ENCODE measurements at regions not wholly inside any gene's neighbourhood (a gene's known extent, or its start where the extent isn't known, plus 50 kb on each side); places are given as distances from the start of the nearest gene placed in this dataset.
"Not testable (repeated sequence)": the region's sequence is repeated elsewhere in the genome, so short reads cannot be mapped to it uniquely, and the experiment has no call there.

DNA sequence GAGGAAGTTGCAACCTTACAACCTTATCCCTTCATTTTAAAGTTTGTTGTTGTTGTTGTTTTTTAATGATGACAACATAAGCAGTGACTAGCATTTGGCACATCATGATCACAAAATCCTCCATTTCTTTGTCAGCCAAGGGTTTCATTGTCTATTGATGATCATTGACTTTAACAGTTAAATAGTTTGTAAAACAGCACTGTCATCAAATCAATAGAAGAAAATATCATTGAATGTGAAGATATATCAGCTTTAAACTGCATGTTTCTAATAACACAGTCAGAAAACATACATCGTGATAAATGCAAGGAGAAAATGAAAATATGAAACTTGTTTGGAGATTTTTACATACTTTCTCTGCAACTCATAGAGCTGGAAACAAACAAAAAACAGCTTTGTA is 922.3 kb upstream of the LRFN5 start:
- no peak overlapping the region for H3K27ac ChIP-seq (ENCODE audit: low read depth, low read length)
- H3K4me3 Mint-ChIP-seq: no peak overlapping the region
- H3K9me3 Mint-ChIP-seq: peaks cover under 1% of the 10 kb centered on the region
- no peaks in the 10 kb centered on the region for H3K4me1 ChIP-seq (ENCODE audit: control insufficient read depth, insufficient read depth, low read length)
- H3K9ac ChIP-seq (ENCODE audit: extremely low read depth, low read length, poor library complexity, severe bottlenecking): no peak overlapping the region
- peaks cover 2% of the 10 kb centered on the region for H3K36me3 Mint-ChIP-seq (ENCODE audit: low read depth)
- WGBS, 2 experiments (ENCODE audit: insufficient coverage in 1 of 2, insufficient read length in 1 of 2): 86% methylated on average over 1 of the region's 1 CpG; no CpG with 5 or more reads in 1 of the 2 experiments
- TF ChIP-seq, protein P1, sequence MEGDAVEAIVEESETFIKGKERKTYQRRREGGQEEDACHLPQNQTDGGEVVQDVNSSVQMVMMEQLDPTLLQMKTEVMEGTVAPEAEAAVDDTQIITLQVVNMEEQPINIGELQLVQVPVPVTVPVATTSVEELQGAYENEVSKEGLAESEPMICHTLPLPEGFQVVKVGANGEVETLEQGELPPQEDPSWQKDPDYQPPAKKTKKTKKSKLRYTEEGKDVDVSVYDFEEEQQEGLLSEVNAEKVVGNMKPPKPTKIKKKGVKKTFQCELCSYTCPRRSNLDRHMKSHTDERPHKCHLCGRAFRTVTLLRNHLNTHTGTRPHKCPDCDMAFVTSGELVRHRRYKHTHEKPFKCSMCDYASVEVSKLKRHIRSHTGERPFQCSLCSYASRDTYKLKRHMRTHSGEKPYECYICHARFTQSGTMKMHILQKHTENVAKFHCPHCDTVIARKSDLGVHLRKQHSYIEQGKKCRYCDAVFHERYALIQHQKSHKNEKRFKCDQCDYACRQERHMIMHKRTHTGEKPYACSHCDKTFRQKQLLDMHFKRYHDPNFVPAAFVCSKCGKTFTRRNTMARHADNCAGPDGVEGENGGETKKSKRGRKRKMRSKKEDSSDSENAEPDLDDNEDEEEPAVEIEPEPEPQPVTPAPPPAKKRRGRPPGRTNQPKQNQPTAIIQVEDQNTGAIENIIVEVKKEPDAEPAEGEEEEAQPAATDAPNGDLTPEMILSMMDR (conservative IDR thresholded peaks at IDR 0.05): no peak
- H3K4me3 ChIP-seq (ENCODE audit: low read length): no peak overlapping the region
- no peaks in the 10 kb centered on the region for H3K27me3 Mint-ChIP-seq (ENCODE audit: insufficient read depth)
- no peaks in the 10 kb centered on the region for H3K27me3 ChIP-seq (ENCODE audit: control insufficient read depth, insufficient read depth, low read length, poor library complexity, severe bottlenecking)
- DNase-seq: no peak
- H3K9me3 ChIP-seq (ENCODE audit: control insufficient read depth, low read length): no peaks in the 10 kb centered on the region
- H3K4me1 Mint-ChIP-seq: peaks cover 10% of the 10 kb centered on the region
- H3K36me3 ChIP-seq (ENCODE audit: control insufficient read depth, insufficient read depth, low read length): no peaks in the 10 kb centered on the region
- H3K27ac Mint-ChIP-seq: no peak overlapping the region

- H3K27ac Mint-ChIP-seq: peak overlapping the region; percentile 34
- H3K36me3 Mint-ChIP-seq (ENCODE audit: low read depth): peaks cover 4% of the 10 kb centered on the region
These were observed 924.4 kb upstream of the LRFN5 start for GRCh38 chr14:40682131-40682913.

DNA sequence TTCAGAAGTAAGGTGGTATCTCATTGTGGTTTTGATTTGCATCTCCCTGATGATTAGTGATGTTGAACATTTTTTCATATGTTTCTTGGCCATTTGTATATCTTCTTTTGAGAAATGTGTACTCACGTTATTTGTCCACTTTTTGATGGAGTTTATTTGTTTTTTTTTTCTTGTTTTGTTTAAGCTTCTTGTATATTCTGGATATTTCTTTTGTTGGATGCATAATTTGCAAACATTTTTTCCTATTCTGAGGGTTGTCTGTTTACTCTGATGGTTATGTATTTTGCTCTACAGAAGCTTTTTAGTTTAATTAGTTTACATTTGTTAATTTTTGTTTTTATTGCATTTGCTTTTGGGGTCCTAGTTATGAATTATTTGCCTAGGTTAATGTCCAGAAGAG is 927.4 kb upstream of the LRFN5 start:
- Mint-ChIP-seq H3K4me1 (peaks cover 16% of the 10 kb centered on the region), H3K36me3 (ENCODE audit: low read depth) (peaks cover 9% of the 10 kb centered on the region), H3K9me3 (peaks cover 17% of the 10 kb centered on the region), H3K4me3 (no peak overlapping the region), H3K27ac (no peak overlapping the region), H3K27me3 (ENCODE audit: insufficient read depth) (no peaks in the 10 kb centered on the region)
- Histone ChIP-seq H3K4me1 (ENCODE audit: control insufficient read depth, insufficient read depth, low read length) (no peaks in the 10 kb centered on the region), H3K4me3 (ENCODE audit: low read length) (no peak overlapping the region), H3K36me3 (ENCODE audit: control insufficient read depth, insufficient read depth, low read length) (no peaks in the 10 kb centered on the region), H3K27me3 (ENCODE audit: control insufficient read depth, insufficient read depth, low read length, poor library complexity, severe bottlenecking) (no peaks in the 10 kb centered on the region), H3K9ac (ENCODE audit: extremely low read depth, low read length, poor library complexity, severe bottlenecking) (no peak overlapping the region), H3K27ac (ENCODE audit: low read depth, low read length) (no peak overlapping the region), H3K9me3 (ENCODE audit: control insufficient read depth, low read length) (no peaks in the 10 kb centered on the region)
- TF ChIP-seq, protein P1 (conservative IDR thresholded peaks at IDR 0.05): no peak
- 100% methylated on average over 1 of the region's 1 CpG; no CpG with 5 or more reads in 1 of the 2 experiments for WGBS, 2 experiments (ENCODE audit: insufficient coverage in 1 of 2, insufficient read length in 1 of 2)
- DNase-seq: no peak

More at GRCh38 chr14:40682131-40682913, 924.4 kb upstream of the LRFN5 start:
- Histone ChIP-seq H3K9me3 (ENCODE audit: control insufficient read depth, low read length) (no peaks in the 10 kb centered on the region), H3K4me3 (ENCODE audit: low read length) (no peak overlapping the region), H3K9ac (ENCODE audit: extremely low read depth, low read length, poor library complexity, severe bottlenecking) (no peak overlapping the region), H3K27ac (ENCODE audit: low read depth, low read length) (peak overlapping the region; percentile 46), H3K36me3 (ENCODE audit: control insufficient read depth, insufficient read depth, low read length) (no peaks in the 10 kb centered on the region), H3K4me1 (ENCODE audit: control insufficient read depth, insufficient read depth, low read length) (no peaks in the 10 kb centered on the region), H3K27me3 (ENCODE audit: control insufficient read depth, insufficient read depth, low read length, poor library complexity, severe bottlenecking) (no peaks in the 10 kb centered on the region)
- Mint-ChIP-seq H3K4me3 (no peak overlapping the region), H3K9me3 (peaks cover 4% of the 10 kb centered on the region), H3K4me1 (peaks cover 12% of the 10 kb centered on the region), H3K27me3 (ENCODE audit: insufficient read depth) (no peaks in the 10 kb centered on the region)
- 78 to 95% methylated on average over 2 to 3 of the region's 3 CpGs for WGBS, 2 experiments (ENCODE audit: insufficient coverage in 1 of 2, insufficient read length in 1 of 2)
- TF ChIP-seq, protein P1 (conservative IDR thresholded peaks at IDR 0.05): no peak
- DNase-seq: no peak

- not testable (repeated sequence) for H3K4me3 Mint-ChIP-seq; H3K27ac ChIP-seq (ENCODE audit: low read depth, low read length)
- H3K9me3 Mint-ChIP-seq: peaks cover 19% of the 10 kb centered on the region
These were observed 929.5 kb upstream of the LRFN5 start for GRCh38 chr14:40677206-40677605.

More at GRCh38 chr14:40677206-40677605, 929.5 kb upstream of the LRFN5 start:
- not testable (repeated sequence) for H3K4me3 ChIP-seq (ENCODE audit: low read length); H3K36me3 ChIP-seq (ENCODE audit: control insufficient read depth, insufficient read depth, low read length); DNase-seq; H3K36me3 Mint-ChIP-seq (ENCODE audit: low read depth); H3K9ac ChIP-seq (ENCODE audit: extremely low read depth, low read length, poor library complexity, severe bottlenecking); H3K27ac Mint-ChIP-seq; H3K4me1 ChIP-seq (ENCODE audit: control insufficient read depth, insufficient read depth, low read length); H3K27me3 Mint-ChIP-seq (ENCODE audit: insufficient read depth); H3K9me3 ChIP-seq (ENCODE audit: control insufficient read depth, low read length); H3K27me3 ChIP-seq (ENCODE audit: control insufficient read depth, insufficient read depth, low read length, poor library complexity, severe bottlenecking)
- peaks cover 12% of the 10 kb centered on the region for H3K4me1 Mint-ChIP-seq
